HFF-Myc (cell line): ENCODE measurements at regions not wholly inside any gene's neighbourhood (a gene's known extent, or its start where the extent isn't known, plus 50 kb on each side); places are given as distances from the start of the nearest gene placed in this dataset.

Source experiments
- DNase-seq: peaks from one replicate; pipeline ENCODE4 v3.0.0-alpha.2; 2011; ENCODE audit warnings: low read depth; ENCODE audit errors: extremely low read depth
- H3K4me3 ChIP-seq: replicated peaks from 2 replicates; pipeline ENCODE4 v1.5.1; 2011; ENCODE audit warnings: low read depth, mild to moderate bottlenecking, control low read depth, low read length
- TF ChIP-seq, protein P1 (sequence below): IDR thresholded peaks from 2 replicates; pipeline ENCODE4 v1.5.1; 2012; ENCODE audit warnings: mild to moderate bottlenecking, low read depth, low read length, control low read depth; ENCODE audit errors: missing control alignments

DNA sequence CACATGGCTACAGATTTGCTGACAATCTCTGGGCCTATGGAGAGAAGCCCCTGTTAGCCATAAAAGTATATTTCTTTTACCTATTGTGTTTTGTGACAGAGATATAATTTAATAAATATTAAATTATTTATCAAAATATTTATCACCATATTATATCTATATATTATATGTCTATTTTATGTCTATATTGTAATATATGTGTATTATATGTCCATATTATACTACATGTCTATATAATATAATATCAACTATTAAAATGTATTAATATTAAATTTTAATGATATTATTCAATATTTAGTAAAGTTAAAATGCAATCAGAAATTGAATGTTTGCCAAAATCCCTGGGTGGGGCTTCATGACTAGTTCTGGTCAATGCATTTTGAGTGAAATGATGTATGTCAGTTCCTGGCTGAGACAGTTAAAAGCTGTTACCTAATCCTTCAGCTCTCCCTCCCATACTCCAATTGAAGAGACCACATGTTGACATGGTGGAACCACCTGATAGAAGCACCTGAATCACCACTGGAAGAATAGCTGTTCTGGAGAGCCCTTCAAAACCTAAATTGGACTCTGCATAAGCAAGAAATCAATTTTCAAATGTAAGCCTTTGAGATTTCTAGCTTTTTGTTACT is 357.3 kb upstream of the DDHD1 start:
- no peak for DNase-seq

DNA sequence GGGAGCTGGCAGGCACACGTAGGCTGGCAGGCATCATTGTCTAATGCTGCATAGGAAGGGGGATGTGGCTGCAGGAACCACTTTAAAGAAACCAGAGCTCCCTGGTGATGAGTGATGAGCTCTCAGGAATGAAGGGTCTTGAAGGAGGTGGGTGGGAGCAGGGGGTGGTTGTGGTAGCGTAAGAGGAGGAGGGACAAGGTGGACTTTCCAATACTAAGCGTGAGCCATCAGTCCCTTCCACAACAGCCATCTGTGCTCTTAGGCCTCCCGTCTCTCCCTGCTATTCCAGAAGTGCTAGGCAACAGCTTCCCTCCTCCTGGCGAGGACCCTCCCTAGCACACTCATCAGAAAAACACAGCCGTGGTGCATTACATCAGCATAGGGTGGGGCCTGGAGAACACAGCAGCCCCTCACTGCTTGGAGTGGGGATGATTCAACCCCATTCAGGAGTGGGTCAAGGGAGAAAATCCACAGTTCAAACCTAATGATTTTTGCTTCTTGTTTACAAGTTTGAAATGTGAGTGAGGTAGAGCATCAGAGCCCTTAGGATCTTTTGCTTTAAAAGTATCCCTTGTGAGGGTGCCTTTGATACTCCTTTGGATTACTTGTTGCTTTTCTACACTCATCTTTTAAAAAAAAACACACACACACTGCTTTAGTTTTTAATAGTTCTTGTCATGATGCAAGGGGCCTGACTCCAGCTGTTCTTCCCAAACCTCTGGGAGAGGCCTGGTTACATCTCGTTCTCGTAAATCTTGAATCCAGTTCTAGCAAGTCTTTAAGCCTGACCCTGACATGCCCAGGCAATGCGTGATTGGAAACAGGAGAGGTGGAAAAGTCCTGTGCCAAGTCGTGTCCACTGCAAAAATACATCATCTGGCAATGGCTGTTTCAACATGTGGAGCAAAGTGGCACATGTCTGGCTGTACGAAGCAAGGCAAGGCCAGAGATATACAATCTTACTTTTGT is 356.4 kb upstream of the DDHD1 start:
- TF ChIP-seq, protein P1, sequence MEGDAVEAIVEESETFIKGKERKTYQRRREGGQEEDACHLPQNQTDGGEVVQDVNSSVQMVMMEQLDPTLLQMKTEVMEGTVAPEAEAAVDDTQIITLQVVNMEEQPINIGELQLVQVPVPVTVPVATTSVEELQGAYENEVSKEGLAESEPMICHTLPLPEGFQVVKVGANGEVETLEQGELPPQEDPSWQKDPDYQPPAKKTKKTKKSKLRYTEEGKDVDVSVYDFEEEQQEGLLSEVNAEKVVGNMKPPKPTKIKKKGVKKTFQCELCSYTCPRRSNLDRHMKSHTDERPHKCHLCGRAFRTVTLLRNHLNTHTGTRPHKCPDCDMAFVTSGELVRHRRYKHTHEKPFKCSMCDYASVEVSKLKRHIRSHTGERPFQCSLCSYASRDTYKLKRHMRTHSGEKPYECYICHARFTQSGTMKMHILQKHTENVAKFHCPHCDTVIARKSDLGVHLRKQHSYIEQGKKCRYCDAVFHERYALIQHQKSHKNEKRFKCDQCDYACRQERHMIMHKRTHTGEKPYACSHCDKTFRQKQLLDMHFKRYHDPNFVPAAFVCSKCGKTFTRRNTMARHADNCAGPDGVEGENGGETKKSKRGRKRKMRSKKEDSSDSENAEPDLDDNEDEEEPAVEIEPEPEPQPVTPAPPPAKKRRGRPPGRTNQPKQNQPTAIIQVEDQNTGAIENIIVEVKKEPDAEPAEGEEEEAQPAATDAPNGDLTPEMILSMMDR, result no peak
- peak; percentile 96 for DNase-seq
- no peak overlapping the region for H3K4me3 ChIP-seq

More for the DNA sequence above, 357.3 kb upstream of the DDHD1 start:
- TF ChIP-seq, protein P1, result no peak
- no peak overlapping the region for H3K4me3 ChIP-seq

DNA sequence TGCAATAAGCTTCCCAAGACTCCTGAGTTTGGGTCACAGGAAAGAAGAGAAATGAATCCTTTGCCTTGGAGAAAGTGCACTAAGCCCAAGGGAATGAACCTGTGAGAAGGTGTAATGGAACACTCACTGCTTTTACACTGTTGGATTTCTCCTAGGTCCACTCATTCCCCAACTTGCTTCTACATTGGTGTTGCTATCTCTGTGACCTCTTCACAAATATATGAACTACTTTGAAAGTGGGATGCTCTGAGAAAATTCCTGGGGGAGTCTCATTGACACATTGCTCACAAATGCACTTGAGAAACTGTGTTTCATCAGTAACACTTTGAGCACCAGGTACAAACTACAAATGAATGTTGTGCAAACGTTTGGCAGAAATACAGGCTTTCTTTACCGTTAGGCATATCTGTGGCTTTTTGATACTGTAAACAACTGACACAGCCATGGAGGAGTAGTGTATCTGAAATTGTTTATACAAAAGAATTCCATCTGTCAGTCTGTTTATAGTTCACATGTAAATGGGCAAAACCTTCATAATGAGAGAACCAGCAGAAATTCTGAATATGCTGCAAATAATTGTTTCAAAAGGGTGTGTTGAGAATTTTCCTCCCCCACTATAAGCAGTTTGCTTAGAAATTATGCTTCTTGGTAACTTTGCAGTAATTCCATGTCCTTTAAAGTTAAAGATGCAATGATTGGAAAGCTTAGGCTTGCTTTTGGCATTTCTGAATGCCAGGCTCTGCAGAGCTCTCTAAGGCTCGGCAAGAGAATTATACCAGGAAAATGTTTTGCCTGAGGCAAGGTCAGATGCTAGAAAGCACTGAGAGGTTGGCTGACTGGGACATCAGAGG is 348.5 kb upstream of the DDHD1 start:
- TF ChIP-seq, protein P1, result no peak
- DNase-seq, result peak; percentile 59
- no peak overlapping the region for H3K4me3 ChIP-seq

DNA sequence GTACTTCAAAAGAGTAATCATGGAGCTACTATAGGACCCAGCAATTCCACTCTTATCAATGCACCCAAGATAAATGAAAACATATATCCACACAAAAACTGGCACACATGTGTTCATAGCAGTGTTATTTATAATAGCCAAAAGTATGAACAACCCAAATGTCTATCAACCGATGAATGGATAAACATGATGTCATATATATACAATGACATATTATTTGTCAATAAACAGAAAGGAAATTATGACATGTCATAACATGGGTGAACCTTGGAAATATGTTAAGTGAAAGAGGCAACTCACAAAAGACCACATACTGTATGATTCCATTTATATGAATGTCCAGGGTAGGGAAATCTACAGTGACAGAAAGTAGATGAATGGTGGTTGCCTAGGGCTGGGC is 347.1 kb upstream of the DDHD1 start:
- TF ChIP-seq, protein P1, result no peak
- H3K4me3 ChIP-seq, result no peak overlapping the region

DNA sequence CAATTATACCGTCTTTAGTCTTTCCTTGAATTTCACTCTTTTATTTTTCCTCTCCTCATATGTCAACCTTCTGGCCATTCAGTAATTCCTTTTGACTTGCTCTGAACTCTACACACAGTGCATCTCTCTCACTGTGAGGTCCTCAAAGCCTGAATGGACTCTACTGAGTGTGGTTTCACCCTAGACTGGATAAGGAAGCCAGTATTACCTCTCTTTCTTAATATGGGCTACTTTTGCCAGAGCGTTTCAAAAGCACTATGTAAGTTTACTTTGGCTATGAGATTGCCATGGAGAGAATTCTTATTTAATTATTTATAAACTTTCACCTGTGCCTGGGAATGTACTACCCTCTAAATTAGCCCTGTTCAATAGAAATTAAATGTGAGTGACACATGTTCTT is 343.5 kb upstream of the DDHD1 start:
- DNase-seq, result no peak
- no peak overlapping the region for H3K4me3 ChIP-seq
- TF ChIP-seq, protein P1, result no peak

More for the DNA sequence above, 347.1 kb upstream of the DDHD1 start:
- no peak for DNase-seq

DNA sequence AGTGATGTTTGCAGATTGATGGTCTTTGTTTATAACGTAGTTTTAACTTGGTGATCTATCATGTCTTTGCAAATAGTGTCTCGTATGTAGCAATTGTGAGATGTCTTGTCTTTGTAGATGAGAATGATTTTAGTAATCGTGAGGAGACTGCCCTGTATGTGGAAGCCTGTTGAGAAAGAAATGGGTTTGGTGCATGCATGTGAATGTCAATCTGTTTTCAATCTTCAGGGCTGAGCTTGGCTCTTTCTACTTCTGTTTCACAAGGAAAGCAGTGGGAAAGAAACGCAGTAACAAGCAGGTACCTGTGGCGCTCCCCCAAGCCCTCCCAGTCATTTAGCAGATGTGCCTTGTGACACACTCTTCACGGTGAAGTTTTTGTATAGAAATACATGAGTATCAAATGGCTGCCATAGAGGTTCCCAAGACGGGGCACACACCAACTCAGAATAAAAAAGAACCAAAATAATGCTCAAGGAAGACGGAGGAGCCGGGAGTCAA is 342.8 kb upstream of the DDHD1 start:
- TF ChIP-seq, protein P1, result no peak

More for the DNA sequence above, 342.8 kb upstream of the DDHD1 start:
- no peak for DNase-seq
- no peak overlapping the region for H3K4me3 ChIP-seq
